ENCODE measurements at regions not wholly inside any gene's neighbourhood (a gene's known extent, or its start where the extent isn't known, plus 50 kb on each side); places are given as distances from the start of the nearest gene placed in this dataset.

DNA sequence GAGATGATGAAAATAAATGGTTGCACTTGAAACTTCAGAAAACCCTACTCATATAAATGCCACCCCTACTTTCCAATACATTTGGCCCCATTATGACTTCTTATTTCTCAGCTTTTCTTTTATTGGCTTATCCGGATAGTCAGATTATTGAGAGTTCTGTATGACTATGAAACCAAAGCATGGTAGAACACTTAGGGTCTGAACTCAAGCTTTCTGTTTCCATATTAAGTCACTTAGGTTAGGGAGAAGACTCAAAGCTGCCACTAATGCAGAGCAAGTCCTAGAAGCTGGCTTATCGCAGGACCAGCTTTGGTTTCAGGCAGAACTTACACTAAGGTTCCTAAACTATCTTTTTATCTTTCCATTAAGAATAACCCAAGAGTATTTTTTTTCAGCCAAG lies 229.9 kb upstream of the CPEB2 start:
- no peak overlapping the region for H3K27ac ChIP-seq
- no peaks in the 10 kb centered on the region for H3K36me3 ChIP-seq
- H3K9me3 ChIP-seq: no peaks in the 10 kb centered on the region
- no peak overlapping the region for H3K4me3 ChIP-seq
- no peaks in the 10 kb centered on the region for H3K27me3 ChIP-seq
- no peak for DNase-seq (ENCODE audit: extremely low spot score in 2 of 2)
- TF ChIP-seq POLR2AphosphoS5 (IDR thresholded peaks at IDR 0.05; ENCODE audit: insufficient read depth in 1 of 2, low read depth in 1 of 2) (no peak), POLR2A (IDR thresholded peaks at IDR 0.05) (no peak)
- TF ChIP-seq, protein P1, sequence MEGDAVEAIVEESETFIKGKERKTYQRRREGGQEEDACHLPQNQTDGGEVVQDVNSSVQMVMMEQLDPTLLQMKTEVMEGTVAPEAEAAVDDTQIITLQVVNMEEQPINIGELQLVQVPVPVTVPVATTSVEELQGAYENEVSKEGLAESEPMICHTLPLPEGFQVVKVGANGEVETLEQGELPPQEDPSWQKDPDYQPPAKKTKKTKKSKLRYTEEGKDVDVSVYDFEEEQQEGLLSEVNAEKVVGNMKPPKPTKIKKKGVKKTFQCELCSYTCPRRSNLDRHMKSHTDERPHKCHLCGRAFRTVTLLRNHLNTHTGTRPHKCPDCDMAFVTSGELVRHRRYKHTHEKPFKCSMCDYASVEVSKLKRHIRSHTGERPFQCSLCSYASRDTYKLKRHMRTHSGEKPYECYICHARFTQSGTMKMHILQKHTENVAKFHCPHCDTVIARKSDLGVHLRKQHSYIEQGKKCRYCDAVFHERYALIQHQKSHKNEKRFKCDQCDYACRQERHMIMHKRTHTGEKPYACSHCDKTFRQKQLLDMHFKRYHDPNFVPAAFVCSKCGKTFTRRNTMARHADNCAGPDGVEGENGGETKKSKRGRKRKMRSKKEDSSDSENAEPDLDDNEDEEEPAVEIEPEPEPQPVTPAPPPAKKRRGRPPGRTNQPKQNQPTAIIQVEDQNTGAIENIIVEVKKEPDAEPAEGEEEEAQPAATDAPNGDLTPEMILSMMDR (IDR thresholded peaks at IDR 0.05): no peak
- peaks cover 28% of the 10 kb centered on the region for H3K4me1 ChIP-seq
- intact Hi-C loops (cut with DNase I): no loop called here

DNA sequence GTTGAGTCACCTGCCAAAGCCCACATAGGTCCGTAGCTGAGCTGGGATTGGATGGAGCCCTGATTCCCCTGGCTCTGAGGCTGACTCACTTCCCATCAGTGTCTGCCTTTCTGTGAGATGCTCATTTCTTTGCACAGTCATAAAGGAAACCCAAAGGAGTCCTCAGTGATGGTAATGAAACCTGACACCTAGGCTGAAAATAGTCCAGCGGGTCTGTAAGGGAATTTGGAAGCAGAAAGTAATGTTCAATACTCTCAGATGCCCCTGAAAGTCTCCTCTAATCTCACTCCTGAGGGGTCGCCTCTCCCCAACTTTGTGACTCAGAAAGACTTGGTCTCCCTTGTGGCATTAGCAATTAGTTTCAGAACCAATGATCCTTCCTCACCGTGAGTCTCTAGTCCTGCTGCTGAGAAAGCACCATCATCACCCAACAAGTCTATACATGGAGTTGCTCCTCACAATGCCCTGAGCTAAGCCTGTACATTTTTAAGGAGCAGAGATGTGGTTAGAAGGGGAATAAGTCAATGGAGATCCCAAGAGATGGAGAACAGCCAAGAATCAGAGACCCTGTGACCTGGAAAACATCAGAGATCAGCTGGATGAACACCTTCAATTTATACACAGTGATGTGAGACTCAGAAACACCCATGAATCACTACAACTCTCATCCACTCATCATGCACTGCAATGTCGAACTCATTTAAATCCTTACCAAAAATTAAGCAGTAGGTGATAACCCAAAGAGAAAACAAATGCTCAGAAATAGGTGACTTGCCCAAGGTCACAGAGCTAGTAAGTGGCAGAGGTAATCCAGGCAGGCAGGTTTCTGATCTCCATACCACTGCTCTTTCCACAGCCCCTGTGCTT lies 219.0 kb upstream of the CPEB2 start:
- no peak overlapping the region for H3K27ac ChIP-seq
- H3K36me3 ChIP-seq: no peaks in the 10 kb centered on the region
- intact Hi-C loops (cut with DNase I): no loop called here
- H3K4me1 ChIP-seq: no peaks in the 10 kb centered on the region
- TF ChIP-seq POLR2A (IDR thresholded peaks at IDR 0.05) (no peak), POLR2AphosphoS5 (IDR thresholded peaks at IDR 0.05; ENCODE audit: insufficient read depth in 1 of 2, low read depth in 1 of 2) (no peak)
- TF ChIP-seq, protein P1 (IDR thresholded peaks at IDR 0.05): no peak
- no peak overlapping the region for H3K4me3 ChIP-seq
- no peak for DNase-seq (ENCODE audit: extremely low spot score in 2 of 2)
- no peaks in the 10 kb centered on the region for H3K9me3 ChIP-seq
- H3K27me3 ChIP-seq: no peaks in the 10 kb centered on the region

DNA sequence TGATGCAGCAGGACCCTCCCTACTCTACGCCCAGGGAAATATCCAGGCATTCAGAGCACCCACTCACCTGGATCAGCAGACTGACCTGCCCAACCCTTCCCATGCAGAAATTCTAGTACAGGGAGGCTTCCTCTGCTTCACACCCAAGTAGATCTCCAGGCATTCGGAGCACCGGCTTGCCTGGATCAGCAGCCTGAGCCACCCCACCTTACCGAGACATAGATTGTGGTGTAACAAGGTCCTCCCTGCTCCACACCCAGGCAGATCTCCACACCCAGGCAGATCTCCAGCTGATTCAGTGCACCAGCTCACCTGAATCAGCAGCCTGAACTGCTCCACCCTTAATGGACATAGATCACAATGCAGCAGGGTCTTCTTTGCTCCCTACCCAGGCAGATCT lies 215.1 kb upstream of the CPEB2 start:
- no peak for DNase-seq (ENCODE audit: extremely low spot score in 2 of 2)

DNA sequence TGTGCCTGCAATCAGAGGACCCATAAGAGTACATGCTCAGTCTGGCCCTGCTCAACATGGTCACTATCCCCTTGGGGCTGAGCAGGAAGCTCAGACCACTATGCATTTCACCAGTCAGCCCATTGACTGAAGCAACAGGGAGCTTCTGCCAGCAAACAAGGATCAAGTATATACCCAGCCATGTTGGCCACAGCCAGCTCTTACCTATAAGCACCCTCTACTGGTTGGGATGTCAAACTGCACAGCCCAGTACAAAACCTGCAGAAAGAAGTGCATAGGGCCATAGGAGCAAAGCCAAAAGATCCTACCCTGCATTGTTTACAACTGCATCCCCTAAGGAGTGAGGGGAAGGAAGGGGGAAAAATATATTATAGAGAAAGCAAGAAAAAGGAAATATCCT lies 214.4 kb upstream of the CPEB2 start:
- intact Hi-C loops (cut with DNase I): no loop called here
- no peaks in the 10 kb centered on the region for H3K4me1 ChIP-seq

More for the DNA sequence above, 215.1 kb upstream of the CPEB2 start:
- no peak overlapping the region for H3K27ac ChIP-seq
- H3K27me3 ChIP-seq: no peaks in the 10 kb centered on the region
- TF ChIP-seq, protein P1 (IDR thresholded peaks at IDR 0.05): no peak
- TF ChIP-seq POLR2AphosphoS5 (IDR thresholded peaks at IDR 0.05; ENCODE audit: insufficient read depth in 1 of 2, low read depth in 1 of 2) (no peak), POLR2A (IDR thresholded peaks at IDR 0.05) (no peak)
- H3K36me3 ChIP-seq: no peaks in the 10 kb centered on the region
- H3K4me1 ChIP-seq: no peaks in the 10 kb centered on the region
- H3K9me3 ChIP-seq: peaks cover 4% of the 10 kb centered on the region
- intact Hi-C loops (cut with DNase I): no loop called here
- H3K4me3 ChIP-seq: no peak overlapping the region

More for the DNA sequence above, 214.4 kb upstream of the CPEB2 start:
- H3K9me3 ChIP-seq: peaks cover 4% of the 10 kb centered on the region
- no peaks in the 10 kb centered on the region for H3K27me3 ChIP-seq
- H3K4me3 ChIP-seq: no peak overlapping the region
- no peak overlapping the region for H3K27ac ChIP-seq
- no peaks in the 10 kb centered on the region for H3K36me3 ChIP-seq
- no peak for DNase-seq (ENCODE audit: extremely low spot score in 2 of 2)
- TF ChIP-seq, protein P1 (IDR thresholded peaks at IDR 0.05): peak in 1 of 3 experiments; percentile 17
- TF ChIP-seq POLR2AphosphoS5 (IDR thresholded peaks at IDR 0.05; ENCODE audit: insufficient read depth in 1 of 2, low read depth in 1 of 2): no peak

Data from vagina (tissue), 2 donors.